Suppressor macrophage (primary cell): ENCODE measurements at regions not wholly inside any gene's neighbourhood (a gene's known extent, or its start where the extent isn't known, plus 50 kb on each side); places are given as distances from the start of the nearest gene placed in this dataset.
"Not testable (repeated sequence)": the region's sequence is repeated elsewhere in the genome, so short reads cannot be mapped to it uniquely, and the experiment has no call there.

Experiments
- DNase-seq, 4 experiments: peaks; one replicate each; pipeline ENCODE4 v3.0.0-alpha.2; 2020 to 2022

GRCh38 chrX:40951407-40951806 lies 133.8 kb upstream of the USP9X start:
- DNase-seq, result not testable (repeated sequence)

GRCh38 chrX:40952855-40953254 lies 132.4 kb upstream of the USP9X start:
- peak; percentile 19 to 57 (median 48) for DNase-seq

GRCh38 chrX:40953369-40953768 lies 131.9 kb upstream of the USP9X start:
- peak in 1 of 4 experiments; percentile 25 for DNase-seq

- DNase-seq, result no peak
Measured at GRCh38 chrX:40960041-40960440, 125.2 kb upstream of the USP9X start.

- no peak for DNase-seq
Measured at GRCh38 chrX:40962793-40963407, 122.3 kb upstream of the USP9X start.

- DNase-seq, result no peak
Measured at GRCh38 chrX:40964008-40964407, 121.2 kb upstream of the USP9X start.

- peak in 3 of 4 experiments; percentile 14 to 48 (median 26) for DNase-seq
Measured at GRCh38 chrX:40964633-40965586, 120.3 kb upstream of the USP9X start.

- no peak for DNase-seq
Measured at GRCh38 chrX:40966213-40966820, 118.9 kb upstream of the USP9X start.

GRCh38 chrX:40968180-40968579 lies 117.1 kb upstream of the USP9X start:
- DNase-seq, result no peak

GRCh38 chrX:40971736-40972135 lies 113.5 kb upstream of the USP9X start:
- DNase-seq, result no peak

GRCh38 chrX:40973619-40974018 lies 111.6 kb upstream of the USP9X start:
- DNase-seq, result no peak

GRCh38 chrX:40975951-40976350 lies 109.3 kb upstream of the USP9X start:
- DNase-seq, result no peak

- no peak for DNase-seq
Measured at GRCh38 chrX:40976981-40977380, 108.3 kb upstream of the USP9X start.

GRCh38 chrX:40984962-40985361 lies 100.3 kb upstream of the USP9X start:
- no peak for DNase-seq

GRCh38 chrX:40987413-40987812 lies 97.8 kb upstream of the USP9X start:
- no peak for DNase-seq

- no peak for DNase-seq
Measured at GRCh38 chrX:40988100-40988499, 97.1 kb upstream of the USP9X start.

- not testable (repeated sequence) for DNase-seq
Measured at GRCh38 chrX:40993395-40993794, 91.8 kb upstream of the USP9X start.

- peak; percentile 69 to 92 (median 84) for DNase-seq
Measured at GRCh38 chrX:40996886-40997530, 88.2 kb upstream of the USP9X start.

- DNase-seq, result no peak
Measured at GRCh38 chrX:40998123-40998522, 87.1 kb upstream of the USP9X start.

- DNase-seq, result peak in 1 of 4 experiments; percentile 6
Measured at GRCh38 chrX:41001327-41001726, 83.9 kb upstream of the USP9X start.

GRCh38 chrX:41002026-41002425 lies 83.2 kb upstream of the USP9X start:
- no peak for DNase-seq

- DNase-seq, result no peak
Measured at GRCh38 chrX:41003506-41004270, 81.6 kb upstream of the USP9X start.
